Uterus (tissue), 3 donors: ENCODE measurements at regions not wholly inside any gene's neighbourhood (a gene's known extent, or its start where the extent isn't known, plus 50 kb on each side); places are given as distances from the start of the nearest gene placed in this dataset.
A peak's percentile ranks its signal among the peaks of the same experiment; 100 is the strongest.

Experiments
- DNase-seq, 2 donors: peaks; one replicate each; pipeline ENCODE4 v3.0.0-alpha.2; 2019 to 2020
- H3K27ac ChIP-seq, 2 donors: fragments of 200-600 bp; sonication (generic); 1 replicate in 1 of 2; 2 replicates in 1 of 2; pipeline ENCODE4 v1.5.1; 2016 to 2018
- H3K27me3 ChIP-seq, 2 donors: fragments of 200-600 bp; sonication (generic); one replicate each; pipeline ENCODE4 v1.5.1; 2018 to 2019; ENCODE audit warnings: control low read depth in 1 of 2
- H3K36me3 ChIP-seq, 2 donors: fragments of 200-600 bp; sonication (generic); one replicate each; pipeline ENCODE4 v1.5.1; 2019; ENCODE audit warnings: control low read depth in 1 of 2
- H3K4me1 ChIP-seq, 2 donors: fragments of 200-600 bp; sonication (generic); one replicate each; pipeline ENCODE4 v1.5.1; 2018 to 2019; ENCODE audit warnings: control low read depth in 1 of 2
- H3K4me3 ChIP-seq, 2 donors: fragments of 200-600 bp; sonication (generic); 1 replicate in 1 of 2; 2 replicates in 1 of 2; pipeline ENCODE4 v1.5.1; 2018 to 2019; ENCODE audit warnings: mild to moderate bottlenecking in 1 of 2
- H3K9me3 ChIP-seq, 2 donors: fragments of 200-600 bp; sonication (generic); one replicate each; pipeline ENCODE4 v1.5.1; 2019; ENCODE audit warnings: control low read depth in 1 of 2
- CTCF ChIP-seq, 4 experiments: fragments of 200-600 bp in 2 of 4; fragments of 450-650 bp in 2 of 4; sonication (generic) in 2 of 4; IDR thresholded peaks; one replicate each; pipeline ENCODE4 v1.5.1; 2016 to 2019; ENCODE audit warnings: antibody characterized with exemption in 4 of 4, mild to moderate bottlenecking in 2 of 4, moderate library complexity in 1 of 4
- POLR2A ChIP-seq, 2 donors: fragments of 450-650 bp; IDR thresholded peaks; one replicate each; pipeline ENCODE4 v1.6.1; 2016; ENCODE audit warnings: antibody characterized with exemption in 2 of 2, mild to moderate bottlenecking in 1 of 2, moderate library complexity in 1 of 2
- intact Hi-C: fragments of 100-400 bp; cut with DNase I; formaldehyde crosslinking; loops from one replicate; pipeline ENCODE4 v1.15.1; 2023; ENCODE audit warnings: low total_unique reads
- donor health status: DM: yes; HTN: yes; CAD: no.

- Histone ChIP-seq H3K4me3 (no peak overlapping the region), H3K9me3 (no peaks in the 10 kb centered on the region), H3K36me3 (no peaks in the 10 kb centered on the region), H3K4me1 (no peaks in the 10 kb centered on the region), H3K27me3 (no peaks in the 10 kb centered on the region), H3K27ac (peak overlapping the region in 1 of 2 donors; percentile 31)
- intact Hi-C loops = no loop called here
- DNase-seq = no peak
- TF ChIP-seq CTCF (IDR thresholded peaks at IDR 0.05) = no peak
- no peak for TF ChIP-seq POLR2A (IDR thresholded peaks at IDR 0.05)
Observed at GRCh38 chr6:81093051-81093450, 659.4 kb downstream of the TENT5A start.

GRCh38 chr6:81088145-81088544 is 664.3 kb downstream of the TENT5A start:
- Histone ChIP-seq H3K9me3 (no peaks in the 10 kb centered on the region), H3K4me3 (no peak overlapping the region), H3K36me3 (no peaks in the 10 kb centered on the region), H3K4me1 (no peaks in the 10 kb centered on the region), H3K27ac (peak overlapping the region in 1 of 2 donors; percentile 12), H3K27me3 (no peaks in the 10 kb centered on the region)
- intact Hi-C loops = no loop called here
- TF ChIP-seq CTCF (IDR thresholded peaks at IDR 0.05) = no peak
- no peak for TF ChIP-seq POLR2A (IDR thresholded peaks at IDR 0.05)
- DNase-seq = no peak

- no peaks in the 10 kb centered on the region for H3K36me3 ChIP-seq
- H3K9me3 ChIP-seq = no peaks in the 10 kb centered on the region
- no peak for DNase-seq
- H3K27ac ChIP-seq = no peak overlapping the region
- no peaks in the 10 kb centered on the region for H3K4me1 ChIP-seq
- intact Hi-C loops = no loop called here
- no peak for TF ChIP-seq CTCF (IDR thresholded peaks at IDR 0.05)
- no peak for TF ChIP-seq POLR2A (IDR thresholded peaks at IDR 0.05)
- H3K4me3 ChIP-seq = no peak overlapping the region
- no peaks in the 10 kb centered on the region for H3K27me3 ChIP-seq
Observed at GRCh38 chr6:81086991-81087390, 665.5 kb downstream of the TENT5A start.

- intact Hi-C loops = no loop called here
- TF ChIP-seq CTCF (IDR thresholded peaks at IDR 0.05) (no peak), POLR2A (IDR thresholded peaks at IDR 0.05) (no peak)
- no peak for DNase-seq
- no peak overlapping the region for H3K4me3 ChIP-seq
- no peaks in the 10 kb centered on the region for H3K36me3 ChIP-seq
- no peaks in the 10 kb centered on the region for H3K27me3 ChIP-seq
- H3K4me1 ChIP-seq = no peaks in the 10 kb centered on the region
- H3K27ac ChIP-seq = no peak overlapping the region
- H3K9me3 ChIP-seq = no peaks in the 10 kb centered on the region
Observed at GRCh38 chr6:81085431-81085790, 667.1 kb downstream of the TENT5A start.

GRCh38 chr6:81084776-81085430 is 667.6 kb downstream of the TENT5A start:
- no peaks in the 10 kb centered on the region for H3K4me1 ChIP-seq
- no peaks in the 10 kb centered on the region for H3K27me3 ChIP-seq
- H3K9me3 ChIP-seq = no peaks in the 10 kb centered on the region
- no peaks in the 10 kb centered on the region for H3K36me3 ChIP-seq
- H3K27ac ChIP-seq = no peak overlapping the region
- H3K4me3 ChIP-seq = no peak overlapping the region
- intact Hi-C loops = no loop called here
- TF ChIP-seq POLR2A (IDR thresholded peaks at IDR 0.05) (no peak), CTCF (IDR thresholded peaks at IDR 0.05) (no peak)
- no peak for DNase-seq
